ENCODE measurements at regions not wholly inside any gene's neighbourhood (a gene's known extent, or its start where the extent isn't known, plus 50 kb on each side); places are given as distances from the start of the nearest gene placed in this dataset.
"Not testable (repeated sequence)": the region's sequence is repeated elsewhere in the genome, so short reads cannot be mapped to it uniquely, and the experiment has no call there.

- DNase-seq (ENCODE audit: low read depth), result no peak
- H3K4me3 ChIP-seq (ENCODE audit: low read depth, low read length), result no peak overlapping the region
- TF ChIP-seq CTCF (conservative IDR thresholded peaks at IDR 0.05; ENCODE audit: low read depth, low read length), result peak; percentile 34
Observed at GRCh38 chr1:102550729-102551384, 554.1 kb upstream of the OLFM3 start.

GRCh38 chr1:102546251-102546650 lies 549.5 kb upstream of the OLFM3 start:
- TF ChIP-seq CTCF (conservative IDR thresholded peaks at IDR 0.05; ENCODE audit: low read depth, low read length), result no peak
- no peak for DNase-seq (ENCODE audit: low read depth)

GRCh38 chr1:102535829-102536505 lies 539.2 kb upstream of the OLFM3 start:
- no peak for DNase-seq (ENCODE audit: low read depth)
- no peak for TF ChIP-seq CTCF (conservative IDR thresholded peaks at IDR 0.05; ENCODE audit: low read depth, low read length)
- H3K4me3 ChIP-seq (ENCODE audit: low read depth, low read length), result no peak overlapping the region

More at GRCh38 chr1:102546251-102546650, 549.5 kb upstream of the OLFM3 start:
- no peak overlapping the region for H3K4me3 ChIP-seq (ENCODE audit: low read depth, low read length)

GRCh38 chr1:102531036-102531435 lies 534.3 kb upstream of the OLFM3 start:
- H3K4me3 ChIP-seq (ENCODE audit: low read depth, low read length), result no peak overlapping the region
- DNase-seq (ENCODE audit: low read depth), result no peak
- no peak for TF ChIP-seq CTCF (conservative IDR thresholded peaks at IDR 0.05; ENCODE audit: low read depth, low read length)

GRCh38 chr1:102529446-102529845 lies 532.7 kb upstream of the OLFM3 start:
- no peak for TF ChIP-seq CTCF (conservative IDR thresholded peaks at IDR 0.05; ENCODE audit: low read depth, low read length)
- DNase-seq (ENCODE audit: low read depth), result no peak
- no peak overlapping the region for H3K4me3 ChIP-seq (ENCODE audit: low read depth, low read length)

- DNase-seq (ENCODE audit: low read depth), result no peak
- no peak overlapping the region for H3K4me3 ChIP-seq (ENCODE audit: low read depth, low read length)
- TF ChIP-seq CTCF (conservative IDR thresholded peaks at IDR 0.05; ENCODE audit: low read depth, low read length), result no peak
Observed at GRCh38 chr1:102500758-102501157, 504.0 kb upstream of the OLFM3 start.

- H3K4me3 ChIP-seq (ENCODE audit: low read depth, low read length), result no peak overlapping the region
- no peak for TF ChIP-seq CTCF (conservative IDR thresholded peaks at IDR 0.05; ENCODE audit: low read depth, low read length)
- DNase-seq (ENCODE audit: low read depth), result no peak
Observed at GRCh38 chr1:102498929-102499328, 502.2 kb upstream of the OLFM3 start.

GRCh38 chr1:102497810-102498209 lies 501.1 kb upstream of the OLFM3 start:
- H3K4me3 ChIP-seq (ENCODE audit: low read depth, low read length), result not testable (repeated sequence)
- peak; percentile 1 for DNase-seq (ENCODE audit: low read depth)
